Occipital lobe (tissue), 1 donor: ENCODE measurements at regions not wholly inside any gene's neighbourhood (a gene's known extent, or its start where the extent isn't known, plus 50 kb on each side); places are given as distances from the start of the nearest gene placed in this dataset.
"Not testable (repeated sequence)": the region's sequence is repeated elsewhere in the genome, so short reads cannot be mapped to it uniquely, and the experiment has no call there.

ENCODE experiments used
- DNase-seq: peaks from one replicate; lab custom pipeline; 2025; lab: John Stamatoyannopoulos, UW

- no peak for DNase-seq
These were observed 335.2 kb upstream of the C2CD4B start for GRCh38 chr15:62500325-62500724.

- DNase-seq: no peak
These were observed 337.4 kb upstream of the C2CD4B start for GRCh38 chr15:62502451-62502850.

- DNase-seq: no peak
These were observed 338.4 kb upstream of the C2CD4B start for GRCh38 chr15:62503451-62503850.

GRCh38 chr15:62505762-62506161 is 340.7 kb upstream of the C2CD4B start:
- no peak for DNase-seq

DNA sequence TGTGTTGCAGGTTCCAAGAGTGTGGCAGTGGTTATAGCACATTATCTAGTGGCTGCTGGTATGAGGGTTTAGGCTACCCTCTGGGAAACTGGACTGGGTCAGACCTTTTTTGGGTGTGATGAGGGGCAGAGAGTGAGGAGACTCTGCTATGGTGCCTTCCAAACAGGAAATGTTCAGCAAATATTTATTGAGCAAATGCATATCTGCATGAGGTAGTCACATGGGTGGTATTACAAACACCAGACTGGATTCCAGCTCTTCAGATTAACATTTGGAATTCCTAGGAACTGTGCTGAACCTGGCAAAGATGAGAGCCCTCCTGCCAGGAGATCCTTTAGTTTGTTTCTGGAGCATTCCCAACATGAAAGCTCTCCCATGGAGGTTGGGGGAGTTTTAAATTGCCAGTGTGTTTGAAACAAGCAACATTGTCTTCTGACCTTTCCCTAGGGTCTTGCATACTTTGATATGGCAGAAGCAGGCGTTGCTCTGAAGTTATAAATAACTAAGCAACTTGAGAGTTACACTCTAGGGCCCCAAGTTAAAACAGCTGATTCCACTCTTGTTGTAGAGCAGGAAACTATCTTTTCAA is 341.2 kb upstream of the C2CD4B start:
- DNase-seq: no peak

DNA sequence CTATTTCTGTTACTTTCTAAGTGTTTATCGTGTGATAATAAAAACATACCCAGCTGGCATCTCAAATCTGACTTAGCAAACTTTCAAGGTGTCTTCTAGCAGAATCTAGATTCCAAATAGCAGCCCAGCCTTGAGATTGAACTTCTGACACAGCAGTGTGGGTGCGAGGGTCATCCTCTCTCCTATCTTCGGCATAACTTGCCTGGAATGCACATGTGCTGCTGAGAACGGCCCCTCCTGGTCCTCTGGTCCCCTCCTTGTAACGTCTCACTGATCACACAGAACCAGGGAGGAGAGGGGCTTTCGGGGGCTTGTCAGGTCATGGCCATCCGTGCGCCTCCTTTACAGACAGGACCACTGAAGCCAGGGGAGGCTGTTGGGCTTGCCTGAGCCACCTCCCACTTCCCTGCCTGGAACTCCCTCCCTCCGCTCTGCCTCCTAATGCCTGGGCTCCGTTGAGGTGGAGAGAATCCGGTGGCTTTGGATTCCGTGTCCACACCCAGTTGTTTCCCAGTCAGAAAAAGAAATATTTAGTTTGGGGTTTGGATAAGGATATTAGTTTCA is 344.4 kb upstream of the C2CD4B start:
- no peak for DNase-seq

- DNase-seq: no peak
These were observed 345.7 kb upstream of the C2CD4B start for GRCh38 chr15:62510791-62511190.

GRCh38 chr15:62512904-62513303 is 347.8 kb upstream of the C2CD4B start:
- DNase-seq: no peak

- no peak for DNase-seq
These were observed 348.8 kb upstream of the C2CD4B start for GRCh38 chr15:62513893-62514292.

- DNase-seq: no peak
These were observed 350.8 kb upstream of the C2CD4B start for GRCh38 chr15:62515696-62516395.

- DNase-seq: no peak
These were observed 352.5 kb upstream of the C2CD4B start for GRCh38 chr15:62517541-62517940.

GRCh38 chr15:62518666-62519065 is 353.6 kb upstream of the C2CD4B start:
- DNase-seq: not testable (repeated sequence)

DNA sequence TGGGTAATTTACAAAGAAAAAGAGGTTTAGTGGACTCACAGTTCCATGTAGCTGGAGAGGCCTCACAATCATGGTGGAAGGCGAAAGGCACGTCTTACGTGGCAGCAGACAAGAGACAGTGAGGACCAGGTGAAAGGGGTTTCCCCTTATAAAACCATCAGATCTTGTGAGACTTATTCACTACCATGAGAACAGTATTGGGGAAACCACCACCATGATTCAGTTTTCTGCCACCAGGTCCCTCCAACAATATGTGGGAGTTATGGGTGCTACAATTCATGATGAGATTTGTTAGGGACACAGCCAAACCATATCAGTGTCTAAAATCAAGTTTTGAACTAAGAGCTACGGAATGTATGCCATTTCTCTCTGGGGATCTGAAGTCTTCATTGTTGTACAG is 354.8 kb upstream of the C2CD4B start:
- no peak for DNase-seq

- no peak for DNase-seq
These were observed 355.8 kb upstream of the C2CD4B start for GRCh38 chr15:62520887-62521286.

DNA sequence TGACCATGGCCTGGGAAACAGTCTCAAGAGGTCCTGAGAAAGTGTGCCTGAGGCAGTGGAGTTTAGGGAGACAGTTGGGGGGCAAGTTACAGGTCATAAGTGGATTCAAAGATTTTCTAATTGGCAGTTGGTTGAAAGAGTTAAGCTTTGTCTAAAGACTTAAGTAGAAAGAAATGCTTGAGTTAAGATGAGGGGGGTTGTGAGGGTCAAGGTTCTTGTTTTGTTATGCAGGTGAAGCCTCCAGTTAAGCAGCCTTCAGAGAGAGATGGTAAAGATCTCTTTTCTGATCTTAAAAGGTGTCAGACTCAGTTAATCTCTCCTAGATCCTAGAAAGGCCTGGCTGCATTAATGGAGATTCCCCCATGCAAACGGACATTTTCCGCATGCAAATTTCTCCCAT is 356.3 kb upstream of the C2CD4B start:
- no peak for DNase-seq

GRCh38 chr15:62524848-62525247 is 359.8 kb upstream of the C2CD4B start:
- no peak for DNase-seq

- no peak for DNase-seq
These were observed 362.3 kb upstream of the C2CD4B start for GRCh38 chr15:62527387-62527786.

GRCh38 chr15:62528505-62528904 is 363.4 kb upstream of the C2CD4B start:
- DNase-seq: no peak

- DNase-seq: no peak
These were observed 367.3 kb upstream of the C2CD4B start for GRCh38 chr15:62532367-62532766.

GRCh38 chr15:62533687-62534086 is 368.6 kb upstream of the C2CD4B start:
- no peak for DNase-seq

DNA sequence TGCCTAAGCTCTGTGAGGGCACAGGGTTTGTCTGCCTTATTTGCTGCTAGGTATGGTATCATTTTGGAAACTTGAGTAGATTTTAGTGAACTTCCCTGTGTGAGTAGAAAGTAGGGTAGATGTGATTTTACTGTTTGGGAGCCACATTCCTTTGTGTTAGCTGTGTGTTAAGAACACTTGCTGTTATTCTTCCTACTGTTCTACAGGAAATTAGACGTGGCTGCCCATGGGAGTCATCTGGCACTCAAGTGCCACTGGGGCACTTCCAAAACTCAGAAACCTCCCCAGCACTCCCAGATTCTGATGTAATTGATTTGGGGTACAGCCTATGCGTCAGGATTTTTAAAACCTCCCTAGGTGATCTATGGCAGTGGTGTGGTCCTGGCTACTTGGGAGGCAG is 369.9 kb upstream of the C2CD4B start:
- no peak for DNase-seq

- no peak for DNase-seq
These were observed 374.2 kb upstream of the C2CD4B start for GRCh38 chr15:62539236-62539635.

- DNase-seq: no peak
These were observed 376.2 kb upstream of the C2CD4B start for GRCh38 chr15:62541250-62541649.
